AG09309 (cell line): ENCODE measurements at regions not wholly inside any gene's neighbourhood (a gene's known extent, or its start where the extent isn't known, plus 50 kb on each side); places are given as distances from the start of the nearest gene placed in this dataset.

Experiments used
- DNase-seq: peaks from one replicate; pipeline ENCODE4 v3.0.0-alpha.2; 2010; ENCODE audit warnings: low read depth
- H3K4me3 ChIP-seq: 2 replicates; pipeline ENCODE4 v1.5.1; 2011; ENCODE audit warnings: mild to moderate bottlenecking, low read depth, low read length, moderate library complexity; ENCODE audit not compliant: control insufficient read depth
- TF ChIP-seq, protein P1 (sequence below): IDR thresholded peaks from 2 replicates; pipeline ENCODE4 v1.5.1; 2011; ENCODE audit warnings: mild to moderate bottlenecking, low read depth, low read length, inconsistent platforms; ENCODE audit not compliant: insufficient read depth, control insufficient read depth; ENCODE audit errors: missing control alignments

GRCh38 chr5:97553604-97554452, 370.8 kb upstream of the RIOK2 start:
- TF ChIP-seq, protein P1, sequence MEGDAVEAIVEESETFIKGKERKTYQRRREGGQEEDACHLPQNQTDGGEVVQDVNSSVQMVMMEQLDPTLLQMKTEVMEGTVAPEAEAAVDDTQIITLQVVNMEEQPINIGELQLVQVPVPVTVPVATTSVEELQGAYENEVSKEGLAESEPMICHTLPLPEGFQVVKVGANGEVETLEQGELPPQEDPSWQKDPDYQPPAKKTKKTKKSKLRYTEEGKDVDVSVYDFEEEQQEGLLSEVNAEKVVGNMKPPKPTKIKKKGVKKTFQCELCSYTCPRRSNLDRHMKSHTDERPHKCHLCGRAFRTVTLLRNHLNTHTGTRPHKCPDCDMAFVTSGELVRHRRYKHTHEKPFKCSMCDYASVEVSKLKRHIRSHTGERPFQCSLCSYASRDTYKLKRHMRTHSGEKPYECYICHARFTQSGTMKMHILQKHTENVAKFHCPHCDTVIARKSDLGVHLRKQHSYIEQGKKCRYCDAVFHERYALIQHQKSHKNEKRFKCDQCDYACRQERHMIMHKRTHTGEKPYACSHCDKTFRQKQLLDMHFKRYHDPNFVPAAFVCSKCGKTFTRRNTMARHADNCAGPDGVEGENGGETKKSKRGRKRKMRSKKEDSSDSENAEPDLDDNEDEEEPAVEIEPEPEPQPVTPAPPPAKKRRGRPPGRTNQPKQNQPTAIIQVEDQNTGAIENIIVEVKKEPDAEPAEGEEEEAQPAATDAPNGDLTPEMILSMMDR: no peak
- DNase-seq: peak; percentile 10

DNA sequence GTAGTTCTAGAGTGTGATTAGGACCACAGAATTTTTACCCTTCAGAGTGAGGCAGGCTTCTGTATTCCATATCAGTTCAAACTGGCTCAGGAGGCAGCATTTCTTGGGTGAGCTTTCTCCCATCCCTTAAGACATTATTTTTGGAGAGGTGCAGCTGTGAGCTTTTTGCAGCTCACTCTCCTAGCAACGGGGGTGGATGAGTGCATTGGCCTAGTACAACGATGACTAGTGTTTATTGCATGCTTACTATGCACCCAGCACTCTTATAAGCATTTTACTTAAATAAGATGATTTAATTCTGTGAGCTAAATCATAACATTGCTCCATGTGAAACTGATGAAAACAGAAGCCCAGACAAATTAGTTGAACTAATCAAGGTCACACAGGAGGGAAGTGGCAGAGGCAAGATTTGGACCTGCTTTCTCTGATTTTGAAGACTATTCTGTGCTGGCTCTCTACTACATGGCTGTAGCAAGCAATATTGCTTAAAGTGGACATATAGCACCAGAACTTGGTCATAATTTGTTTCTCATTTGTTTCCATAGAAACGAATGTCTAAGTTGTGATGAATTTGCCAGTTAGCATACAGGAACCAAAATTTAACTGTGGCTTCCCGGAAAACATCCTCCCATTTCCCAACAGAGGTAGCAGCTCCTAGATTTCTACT, 372.1 kb upstream of the RIOK2 start:
- DNase-seq: peak; percentile 21
- no peak overlapping the region for H3K4me3 ChIP-seq
- TF ChIP-seq, protein P1: no peak

More at GRCh38 chr5:97553604-97554452, 370.8 kb upstream of the RIOK2 start:
- H3K4me3 ChIP-seq: no peak overlapping the region

DNA sequence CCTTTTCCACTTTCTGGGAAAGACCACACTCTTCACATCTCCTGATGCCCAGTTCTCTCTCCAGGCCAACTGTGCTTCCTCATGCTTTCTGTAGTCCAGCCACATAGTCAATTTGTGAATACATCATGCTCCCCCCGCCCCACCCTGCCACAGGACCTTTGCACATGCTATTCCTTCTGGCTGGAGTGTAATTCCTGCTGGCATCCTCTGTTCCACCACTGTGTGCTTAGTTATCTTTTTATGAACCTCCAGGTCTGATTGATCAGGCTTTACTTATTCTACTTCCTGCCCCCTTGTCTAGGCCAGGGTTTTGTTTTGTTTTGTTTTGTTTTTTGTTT, 372.6 kb upstream of the RIOK2 start:
- TF ChIP-seq, protein P1: no peak

DNA sequence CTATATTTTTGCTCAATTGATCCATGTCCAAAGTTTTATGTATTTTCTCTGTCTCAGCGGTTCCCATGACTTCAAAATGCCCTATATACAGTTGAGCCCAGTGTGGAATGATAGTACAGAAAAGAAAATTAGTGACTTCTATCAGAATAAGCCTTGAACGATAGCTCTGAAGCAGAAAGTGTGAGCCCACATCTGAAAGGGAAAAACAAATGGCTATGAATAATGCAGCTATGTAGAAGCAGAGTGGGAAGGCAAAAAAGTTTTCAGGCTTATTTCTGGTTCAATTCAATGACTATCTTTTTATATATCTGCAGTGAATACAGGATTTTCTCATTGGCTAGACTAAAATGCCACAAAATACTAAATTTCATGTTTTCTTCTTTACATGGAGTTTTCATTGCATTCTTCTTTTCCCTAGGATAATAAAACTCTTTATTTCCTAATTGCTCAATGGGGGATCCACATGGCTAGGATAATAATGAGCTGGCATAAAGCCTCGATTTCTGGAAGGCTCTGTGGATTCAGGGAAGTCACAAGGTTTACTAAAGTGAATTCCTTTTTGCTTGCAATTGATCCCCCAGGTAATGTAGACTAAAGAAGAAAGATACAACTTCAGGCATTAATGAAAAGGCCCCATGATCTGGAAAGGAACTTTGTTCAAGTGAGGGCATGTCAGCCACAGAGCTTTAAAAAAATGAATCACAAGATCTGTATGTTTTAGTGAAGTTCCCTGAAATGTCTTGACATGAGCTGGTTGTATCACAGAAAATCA, 377.0 kb upstream of the RIOK2 start:
- DNase-seq: no peak
- no peak overlapping the region for H3K4me3 ChIP-seq
- TF ChIP-seq, protein P1: no peak

More for the DNA sequence above, 372.6 kb upstream of the RIOK2 start:
- no peak for DNase-seq
- H3K4me3 ChIP-seq: no peak overlapping the region

DNA sequence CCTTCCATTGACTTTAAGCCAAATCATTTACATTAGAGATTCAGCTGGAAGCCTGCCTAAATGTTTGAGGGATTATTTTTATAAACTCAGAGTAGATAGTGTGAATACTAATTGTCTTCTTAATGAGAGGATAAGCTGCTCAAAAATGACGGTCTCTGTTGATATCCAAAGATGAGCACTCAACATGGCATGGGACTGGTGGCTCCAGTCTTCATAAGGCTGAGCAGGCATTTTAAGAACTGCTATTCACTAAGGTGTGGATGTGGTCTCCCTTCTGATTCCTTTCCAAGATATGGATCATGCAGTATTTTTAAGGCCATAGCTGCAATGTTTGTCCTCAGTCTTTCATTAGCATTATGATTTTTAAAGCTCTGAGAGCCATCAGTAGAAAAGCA, 377.5 kb upstream of the RIOK2 start:
- no peak overlapping the region for H3K4me3 ChIP-seq
- TF ChIP-seq, protein P1: no peak
- DNase-seq: no peak

GRCh38 chr5:97563050-97563657, 380.1 kb upstream of the RIOK2 start:
- TF ChIP-seq, protein P1: no peak
- no peak overlapping the region for H3K4me3 ChIP-seq
- DNase-seq: no peak
